ENCODE measurements at regions not wholly inside any gene's neighbourhood (a gene's known extent, or its start where the extent isn't known, plus 50 kb on each side); places are given as distances from the start of the nearest gene placed in this dataset.

DNA sequence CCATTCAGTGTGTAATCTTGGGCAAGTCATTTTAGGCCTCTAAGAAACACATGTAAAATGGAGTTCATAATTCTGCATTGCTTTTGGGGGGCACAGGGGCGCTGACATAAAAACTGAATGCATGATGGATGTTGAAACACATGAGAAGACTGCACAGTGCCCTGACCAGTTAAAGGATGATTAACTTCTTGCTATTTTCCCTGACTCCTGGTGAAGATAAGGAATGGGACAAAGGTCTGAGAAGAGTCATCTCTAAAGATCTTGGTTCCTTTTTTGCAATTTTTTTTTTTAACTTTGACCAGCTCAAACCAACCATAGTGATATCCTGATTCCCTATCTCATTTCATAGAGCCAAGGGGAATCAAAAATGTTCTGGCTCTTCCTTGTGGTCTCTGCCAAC is 134.9 kb upstream of the TENM4 start:
- no peaks in the 10 kb centered on the region for H3K4me1 Mint-ChIP-seq
- no peak overlapping the region for H3K4me3 Mint-ChIP-seq
- peaks cover 17% of the 10 kb centered on the region for H3K27me3 Mint-ChIP-seq (ENCODE audit: low read depth, poor library complexity)
- no peaks in the 10 kb centered on the region for H3K9me3 Mint-ChIP-seq
- H3K36me3 Mint-ChIP-seq (ENCODE audit: low read depth) = no peaks in the 10 kb centered on the region
- no peak for DNase-seq
- H3K27ac Mint-ChIP-seq = no peak overlapping the region
- TF ChIP-seq, protein P1, sequence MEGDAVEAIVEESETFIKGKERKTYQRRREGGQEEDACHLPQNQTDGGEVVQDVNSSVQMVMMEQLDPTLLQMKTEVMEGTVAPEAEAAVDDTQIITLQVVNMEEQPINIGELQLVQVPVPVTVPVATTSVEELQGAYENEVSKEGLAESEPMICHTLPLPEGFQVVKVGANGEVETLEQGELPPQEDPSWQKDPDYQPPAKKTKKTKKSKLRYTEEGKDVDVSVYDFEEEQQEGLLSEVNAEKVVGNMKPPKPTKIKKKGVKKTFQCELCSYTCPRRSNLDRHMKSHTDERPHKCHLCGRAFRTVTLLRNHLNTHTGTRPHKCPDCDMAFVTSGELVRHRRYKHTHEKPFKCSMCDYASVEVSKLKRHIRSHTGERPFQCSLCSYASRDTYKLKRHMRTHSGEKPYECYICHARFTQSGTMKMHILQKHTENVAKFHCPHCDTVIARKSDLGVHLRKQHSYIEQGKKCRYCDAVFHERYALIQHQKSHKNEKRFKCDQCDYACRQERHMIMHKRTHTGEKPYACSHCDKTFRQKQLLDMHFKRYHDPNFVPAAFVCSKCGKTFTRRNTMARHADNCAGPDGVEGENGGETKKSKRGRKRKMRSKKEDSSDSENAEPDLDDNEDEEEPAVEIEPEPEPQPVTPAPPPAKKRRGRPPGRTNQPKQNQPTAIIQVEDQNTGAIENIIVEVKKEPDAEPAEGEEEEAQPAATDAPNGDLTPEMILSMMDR (IDR thresholded peaks at IDR 0.05) = no peak

- Mint-ChIP-seq H3K36me3 (ENCODE audit: low read depth) (no peaks in the 10 kb centered on the region), H3K4me1 (no peaks in the 10 kb centered on the region), H3K9me3 (no peaks in the 10 kb centered on the region), H3K27ac (no peak overlapping the region), H3K4me3 (no peak overlapping the region), H3K27me3 (ENCODE audit: low read depth, poor library complexity) (peaks cover 3% of the 10 kb centered on the region)
- TF ChIP-seq, protein P1 (IDR thresholded peaks at IDR 0.05) = no peak
- no peak for DNase-seq
Measured at GRCh38 chr11:79570104-79570503, 129.3 kb upstream of the TENM4 start.

GRCh38 chr11:79564288-79564925 is 123.6 kb upstream of the TENM4 start:
- TF ChIP-seq, protein P1 (IDR thresholded peaks at IDR 0.05) = no peak
- Mint-ChIP-seq H3K36me3 (ENCODE audit: low read depth) (no peaks in the 10 kb centered on the region), H3K4me1 (no peaks in the 10 kb centered on the region), H3K9me3 (no peaks in the 10 kb centered on the region), H3K27me3 (ENCODE audit: low read depth, poor library complexity) (peaks cover 3% of the 10 kb centered on the region), H3K27ac (no peak overlapping the region), H3K4me3 (no peak overlapping the region)
- DNase-seq = no peak

- TF ChIP-seq, protein P1 (IDR thresholded peaks at IDR 0.05) = no peak
- no peak for DNase-seq
- H3K9me3 Mint-ChIP-seq = peaks cover 4% of the 10 kb centered on the region
- no peak overlapping the region for H3K4me3 Mint-ChIP-seq
- H3K27ac Mint-ChIP-seq = no peak overlapping the region
- H3K36me3 Mint-ChIP-seq (ENCODE audit: low read depth) = no peaks in the 10 kb centered on the region
- peaks cover 3% of the 10 kb centered on the region for H3K27me3 Mint-ChIP-seq (ENCODE audit: low read depth, poor library complexity)
- H3K4me1 Mint-ChIP-seq = no peaks in the 10 kb centered on the region
Measured at GRCh38 chr11:79561496-79561895, 120.7 kb upstream of the TENM4 start.

DNA sequence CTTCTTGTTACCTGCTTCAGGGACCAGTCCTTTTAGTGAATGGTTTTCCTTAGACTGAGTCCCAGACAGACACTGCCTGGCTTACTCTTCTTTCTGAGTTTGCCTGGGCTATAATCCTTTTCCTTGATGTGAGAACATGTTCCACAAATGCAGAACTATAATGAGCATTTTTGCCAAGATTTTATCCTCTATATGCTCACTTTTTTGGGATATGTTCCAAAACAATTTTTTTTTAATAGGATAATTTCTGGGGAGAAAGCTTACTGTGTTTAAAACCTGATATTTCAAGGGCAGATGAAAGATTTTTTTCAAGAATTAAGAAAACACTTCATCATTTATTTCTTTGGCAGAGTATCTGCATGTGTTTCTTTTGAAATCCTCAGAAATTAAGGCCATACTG is 110.0 kb upstream of the TENM4 start:
- Mint-ChIP-seq H3K4me3 (no peak overlapping the region), H3K4me1 (peaks cover 9% of the 10 kb centered on the region), H3K36me3 (ENCODE audit: low read depth) (peaks cover 4% of the 10 kb centered on the region), H3K27me3 (ENCODE audit: low read depth, poor library complexity) (no peaks in the 10 kb centered on the region), H3K27ac (no peak overlapping the region), H3K9me3 (peaks cover 20% of the 10 kb centered on the region)
- TF ChIP-seq, protein P1 (IDR thresholded peaks at IDR 0.05) = no peak
- DNase-seq = no peak

DNA sequence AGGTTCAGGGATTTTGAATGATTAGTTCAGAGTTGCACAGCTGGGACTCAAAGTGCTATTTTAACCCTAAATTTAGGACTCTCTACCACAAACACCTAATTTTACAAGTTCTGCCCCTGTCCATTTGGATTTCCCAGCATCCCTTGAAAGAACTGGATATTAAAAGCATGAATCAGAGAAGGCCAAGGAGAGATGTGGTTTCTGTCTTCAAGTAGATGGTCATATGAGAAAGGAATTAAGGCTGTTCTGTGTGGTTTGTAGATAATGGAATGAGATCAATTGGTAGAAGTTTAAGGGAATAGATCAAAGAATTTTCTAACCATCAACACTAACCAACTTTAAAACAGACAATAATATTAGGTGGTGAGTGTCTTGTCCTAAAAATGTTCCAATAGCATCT is 106.4 kb upstream of the TENM4 start:
- Mint-ChIP-seq H3K4me1 (peaks cover 13% of the 10 kb centered on the region), H3K27me3 (ENCODE audit: low read depth, poor library complexity) (no peaks in the 10 kb centered on the region), H3K36me3 (ENCODE audit: low read depth) (no peaks in the 10 kb centered on the region), H3K9me3 (peaks cover 3% of the 10 kb centered on the region), H3K4me3 (no peak overlapping the region), H3K27ac (no peak overlapping the region)
- no peak for DNase-seq
- TF ChIP-seq, protein P1 (IDR thresholded peaks at IDR 0.05) = no peak

All from nephron progenitor cell (in vitro differentiated cells).